Liver (tissue), 8 donors: ENCODE measurements at regions not wholly inside any gene's neighbourhood (a gene's known extent, or its start where the extent isn't known, plus 50 kb on each side); places are given as distances from the start of the nearest gene placed in this dataset.

Experiments used
- DNase-seq: peaks from one replicate; pipeline ENCODE4 v3.0.0-alpha.2; 2017; ENCODE audit warnings: low spot score
- H3K27ac ChIP-seq, 2 donors: one replicate each; pipeline ENCODE4 v1.7.0; 2013; ENCODE audit warnings: inconsistent platforms in 2 of 2, low read length in 2 of 2, control low read depth in 1 of 2, low read depth in 1 of 2, mild to moderate bottlenecking in 1 of 2
- H3K27me3 ChIP-seq, 4 donors: one replicate each; pipeline versions ENCODE4 v1.6.1 to v1.7.0; 2013; ENCODE audit warnings: low read length in 3 of 4, inconsistent platforms in 1 of 4, mild to moderate bottlenecking in 1 of 4, moderate library complexity in 1 of 4; ENCODE audit not compliant: control insufficient read depth in 4 of 4, insufficient read depth in 4 of 4
- H3K36me3 ChIP-seq, 4 donors: one replicate each; pipeline versions ENCODE4 v1.6.1 to v1.7.0; 2013; ENCODE audit warnings: low read length in 3 of 4, mild to moderate bottlenecking in 3 of 4, low read depth in 1 of 4, moderate library complexity in 1 of 4; ENCODE audit not compliant: control insufficient read depth in 4 of 4, insufficient read depth in 3 of 4
- H3K4me1 ChIP-seq, 4 donors: one replicate each; pipeline versions ENCODE4 v1.6.1 to v1.7.0; 2013; ENCODE audit warnings: low read length in 3 of 4, mild to moderate bottlenecking in 3 of 4, moderate library complexity in 1 of 4; ENCODE audit not compliant: control insufficient read depth in 4 of 4, insufficient read depth in 4 of 4
- H3K4me3 ChIP-seq, 3 donors: one replicate each; pipeline versions ENCODE4 v1.6.1 to v1.7.0; 2013; ENCODE audit warnings: low read length in 3 of 3, control low read depth in 1 of 3, low read depth in 1 of 3, mild to moderate bottlenecking in 1 of 3
- H3K9ac ChIP-seq, 2 donors: one replicate each; pipeline ENCODE4 v1.7.0; 2013; ENCODE audit warnings: low read length in 2 of 2, mild to moderate bottlenecking in 2 of 2, moderate library complexity in 2 of 2, control low read depth in 1 of 2, low read depth in 1 of 2
- H3K9me3 ChIP-seq, 4 donors: one replicate each; pipeline versions ENCODE4 v1.6.1 to v1.7.0; 2013; ENCODE audit warnings: low read length in 3 of 4; ENCODE audit not compliant: control insufficient read depth in 4 of 4
- EGR1 ChIP-seq, 2 donors: IDR thresholded peaks; 2 replicates each; pipeline ENCODE4 v1.6.1; 2016 to 2018; ENCODE audit warnings: antibody characterized with exemption in 2 of 2, low read depth in 2 of 2
- FOXA1 ChIP-seq: IDR thresholded peaks from 2 replicates; pipeline ENCODE4 v1.6.1; 2016; ENCODE audit warnings: antibody characterized with exemption
- FOXA2 ChIP-seq: IDR thresholded peaks from 2 replicates; pipeline ENCODE4 v1.6.1; 2016; ENCODE audit warnings: antibody characterized with exemption
- GABPA ChIP-seq, 2 donors: IDR thresholded peaks in 1 of 2; conservative IDR thresholded peaks in 1 of 2; 2 replicates each; pipeline ENCODE4 v1.6.1; 2016; ENCODE audit warnings: antibody characterized with exemption in 2 of 2, mild to moderate bottlenecking in 1 of 2, moderate library complexity in 1 of 2
- HNF4A ChIP-seq, 2 donors: conservative IDR thresholded peaks; 2 replicates each; pipeline ENCODE4 v1.6.1; 2016; ENCODE audit warnings: antibody characterized with exemption in 2 of 2, mild to moderate bottlenecking in 2 of 2
- HNF4G ChIP-seq: IDR thresholded peaks from 2 replicates; pipeline ENCODE4 v1.6.1; 2016; ENCODE audit warnings: antibody characterized with exemption
- JUND ChIP-seq, 2 donors: IDR thresholded peaks; 2 replicates each; pipeline ENCODE4 v1.6.1; 2016; ENCODE audit warnings: antibody characterized with exemption in 2 of 2
- NR2F2 ChIP-seq: IDR thresholded peaks from 2 replicates; pipeline ENCODE4 v1.6.1; 2016; ENCODE audit warnings: antibody characterized with exemption
- RAD21 ChIP-seq, 2 donors: IDR thresholded peaks; 2 replicates each; pipeline ENCODE4 v1.6.1; 2016; ENCODE audit warnings: antibody characterized with exemption in 2 of 2, mild to moderate bottlenecking in 2 of 2
- RXRA ChIP-seq, 2 donors: IDR thresholded peaks; 2 replicates each; pipeline ENCODE4 v1.6.1; 2017 to 2018; ENCODE audit warnings: antibody characterized with exemption in 2 of 2, mild to moderate bottlenecking in 1 of 2
- SP1 ChIP-seq: IDR thresholded peaks from 2 replicates; pipeline ENCODE4 v1.6.1; 2018; ENCODE audit warnings: antibody characterized with exemption, mild to moderate bottlenecking
- TAF1 ChIP-seq: conservative IDR thresholded peaks from 2 replicates; pipeline ENCODE4 v1.6.1; 2016; ENCODE audit warnings: antibody characterized with exemption, mild to moderate bottlenecking
- YY1 ChIP-seq: IDR thresholded peaks from 2 replicates; pipeline ENCODE4 v1.6.1; 2016; ENCODE audit warnings: antibody characterized with exemption, mild to moderate bottlenecking
- WGBS: extraction: QIAGEN DNeasy Blood & Tissue Kit; methylation state at CpG from one replicate; pipeline ENCODE4 v1.1.7; 2013; 5-methylcytosine and 5-hydroxymethylcytosine counted together
- TF ChIP-seq, protein P1 (sequence below): IDR thresholded peaks from 2 replicates; pipeline ENCODE4 v1.6.1; 2016; ENCODE audit warnings: antibody characterized with exemption
- TF ChIP-seq, protein P2 (sequence below): IDR thresholded peaks from 2 replicates; pipeline ENCODE4 v1.6.1; 2016; ENCODE audit warnings: antibody characterized with exemption
- TF ChIP-seq, protein P3 (sequence below): fragments of 150-350 bp; IDR thresholded peaks from 2 replicates; pipeline ENCODE4 v1.5.1; 2017; ENCODE audit warnings: improper control_type of control experiment, low read depth, low read length; ENCODE audit not compliant: missing input control
- TF ChIP-seq, protein P4 (sequence below): IDR thresholded peaks from 2 replicates; pipeline ENCODE4 v1.6.1; 2016; ENCODE audit warnings: antibody characterized with exemption
- donor health status: healthy.
- donor health status: healthy.
- donor health status: healthy.
- donor health status: healthy.
- donor health status: healthy.

DNA sequence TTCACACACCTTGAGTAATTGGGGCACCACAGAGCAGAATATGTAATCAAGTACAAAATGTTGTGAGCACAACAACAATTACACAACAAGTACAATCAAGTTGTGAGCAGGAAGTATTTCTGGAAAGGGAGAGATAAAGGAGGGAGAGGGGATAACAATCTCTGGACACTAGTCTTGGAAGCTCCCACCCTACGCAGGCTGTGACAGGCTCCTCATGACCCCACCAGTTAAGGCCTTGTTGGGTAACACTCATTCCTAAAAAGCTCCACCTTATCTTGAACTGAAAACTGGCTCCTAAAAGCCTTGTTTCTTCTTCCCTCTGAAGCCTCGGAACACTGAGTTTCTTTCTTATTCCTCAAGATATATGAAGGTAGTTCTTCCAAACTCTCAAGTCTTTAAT is 806.0 kb downstream of the UQCRFS1 start:
- 58% methylated on average over 2 of the region's 2 CpGs for WGBS
- no peaks in the 10 kb centered on the region for H3K36me3 ChIP-seq
- no peak for TF ChIP-seq TAF1
- TF ChIP-seq FOXA1: no peak
- no peak for TF ChIP-seq FOXA2
- no peak for TF ChIP-seq JUND (IDR thresholded peaks at IDR 0.05)
- no peak for TF ChIP-seq GABPA (IDR thresholded peaks at IDR 0.05 in 1 of 2, conservative IDR thresholded peaks at IDR 0.05 in 1 of 2)
- TF ChIP-seq, protein P1, sequence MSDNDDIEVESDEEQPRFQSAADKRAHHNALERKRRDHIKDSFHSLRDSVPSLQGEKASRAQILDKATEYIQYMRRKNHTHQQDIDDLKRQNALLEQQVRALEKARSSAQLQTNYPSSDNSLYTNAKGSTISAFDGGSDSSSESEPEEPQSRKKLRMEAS: no peak
- TF ChIP-seq HNF4G: no peak
- no peak for TF ChIP-seq HNF4A (conservative IDR thresholded peaks at IDR 0.05)
- no peak for TF ChIP-seq YY1

DNA sequence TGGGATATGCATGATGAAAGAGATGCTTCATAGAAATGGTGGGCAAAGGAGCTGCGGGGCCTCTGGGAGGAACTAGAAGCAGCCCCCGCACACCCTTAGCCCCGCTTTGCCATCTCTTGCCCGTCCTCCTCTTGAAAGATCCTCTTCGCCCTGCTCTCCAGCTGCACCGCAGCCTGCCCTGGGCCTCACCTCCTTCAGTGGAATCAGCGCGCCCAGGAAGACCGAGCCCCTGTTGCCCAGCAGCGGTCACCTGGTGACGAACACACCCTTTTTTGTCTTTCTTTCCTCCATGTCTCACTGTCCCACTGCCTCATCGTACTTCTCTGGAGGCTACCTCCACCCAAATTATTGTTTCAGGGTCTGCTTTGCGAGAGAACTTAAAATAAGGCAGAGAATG is 807.6 kb downstream of the UQCRFS1 start:
- Histone ChIP-seq H3K4me1 (no peaks in the 10 kb centered on the region), H3K9me3 (no peaks in the 10 kb centered on the region), H3K27ac (no peak overlapping the region), H3K36me3 (no peaks in the 10 kb centered on the region), H3K27me3 (no peaks in the 10 kb centered on the region), H3K4me3 (no peak overlapping the region), H3K9ac (no peak overlapping the region)
- TF ChIP-seq, protein P1: no peak
- TF ChIP-seq EGR1 (IDR thresholded peaks at IDR 0.05; ENCODE audit: low read depth in 2 of 2) (no peak), RXRA (IDR thresholded peaks at IDR 0.05) (no peak), FOXA1 (no peak), NR2F2 (no peak), SP1 (no peak), GABPA (IDR thresholded peaks at IDR 0.05 in 1 of 2, conservative IDR thresholded peaks at IDR 0.05 in 1 of 2) (no peak), FOXA2 (no peak), YY1 (no peak), RAD21 (IDR thresholded peaks at IDR 0.05) (no peak), JUND (IDR thresholded peaks at IDR 0.05) (no peak), HNF4G (no peak)
- TF ChIP-seq, protein P2, sequence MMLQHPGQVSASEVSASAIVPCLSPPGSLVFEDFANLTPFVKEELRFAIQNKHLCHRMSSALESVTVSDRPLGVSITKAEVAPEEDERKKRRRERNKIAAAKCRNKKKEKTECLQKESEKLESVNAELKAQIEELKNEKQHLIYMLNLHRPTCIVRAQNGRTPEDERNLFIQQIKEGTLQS: no peak
- TF ChIP-seq, protein P3, sequence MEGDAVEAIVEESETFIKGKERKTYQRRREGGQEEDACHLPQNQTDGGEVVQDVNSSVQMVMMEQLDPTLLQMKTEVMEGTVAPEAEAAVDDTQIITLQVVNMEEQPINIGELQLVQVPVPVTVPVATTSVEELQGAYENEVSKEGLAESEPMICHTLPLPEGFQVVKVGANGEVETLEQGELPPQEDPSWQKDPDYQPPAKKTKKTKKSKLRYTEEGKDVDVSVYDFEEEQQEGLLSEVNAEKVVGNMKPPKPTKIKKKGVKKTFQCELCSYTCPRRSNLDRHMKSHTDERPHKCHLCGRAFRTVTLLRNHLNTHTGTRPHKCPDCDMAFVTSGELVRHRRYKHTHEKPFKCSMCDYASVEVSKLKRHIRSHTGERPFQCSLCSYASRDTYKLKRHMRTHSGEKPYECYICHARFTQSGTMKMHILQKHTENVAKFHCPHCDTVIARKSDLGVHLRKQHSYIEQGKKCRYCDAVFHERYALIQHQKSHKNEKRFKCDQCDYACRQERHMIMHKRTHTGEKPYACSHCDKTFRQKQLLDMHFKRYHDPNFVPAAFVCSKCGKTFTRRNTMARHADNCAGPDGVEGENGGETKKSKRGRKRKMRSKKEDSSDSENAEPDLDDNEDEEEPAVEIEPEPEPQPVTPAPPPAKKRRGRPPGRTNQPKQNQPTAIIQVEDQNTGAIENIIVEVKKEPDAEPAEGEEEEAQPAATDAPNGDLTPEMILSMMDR: no peak
- TF ChIP-seq, protein P4, sequence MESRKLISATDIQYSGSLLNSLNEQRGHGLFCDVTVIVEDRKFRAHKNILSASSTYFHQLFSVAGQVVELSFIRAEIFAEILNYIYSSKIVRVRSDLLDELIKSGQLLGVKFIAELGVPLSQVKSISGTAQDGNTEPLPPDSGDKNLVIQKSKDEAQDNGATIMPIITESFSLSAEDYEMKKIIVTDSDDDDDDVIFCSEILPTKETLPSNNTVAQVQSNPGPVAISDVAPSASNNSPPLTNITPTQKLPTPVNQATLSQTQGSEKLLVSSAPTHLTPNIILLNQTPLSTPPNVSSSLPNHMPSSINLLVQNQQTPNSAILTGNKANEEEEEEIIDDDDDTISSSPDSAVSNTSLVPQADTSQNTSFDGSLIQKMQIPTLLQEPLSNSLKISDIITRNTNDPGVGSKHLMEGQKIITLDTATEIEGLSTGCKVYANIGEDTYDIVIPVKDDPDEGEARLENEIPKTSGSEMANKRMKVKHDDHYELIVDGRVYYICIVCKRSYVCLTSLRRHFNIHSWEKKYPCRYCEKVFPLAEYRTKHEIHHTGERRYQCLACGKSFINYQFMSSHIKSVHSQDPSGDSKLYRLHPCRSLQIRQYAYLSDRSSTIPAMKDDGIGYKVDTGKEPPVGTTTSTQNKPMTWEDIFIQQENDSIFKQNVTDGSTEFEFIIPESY: no peak
- DNase-seq: no peak
- 67% methylated on average over 13 of the region's 13 CpGs for WGBS

More for the DNA sequence above, 806.0 kb downstream of the UQCRFS1 start:
- Histone ChIP-seq H3K9ac (no peak overlapping the region), H3K27ac (no peak overlapping the region), H3K4me1 (no peaks in the 10 kb centered on the region), H3K27me3 (no peaks in the 10 kb centered on the region), H3K4me3 (no peak overlapping the region), H3K9me3 (no peaks in the 10 kb centered on the region)
- no peak for DNase-seq
